Testis (tissue), 2 donors: ENCODE measurements at regions not wholly inside any gene's neighbourhood (a gene's known extent, or its start where the extent isn't known, plus 50 kb on each side); places are given as distances from the start of the nearest gene placed in this dataset.

Experiments used
- DNase-seq: peaks from one replicate; pipeline ENCODE4 v3.0.0-alpha.2; 2019
- H3K27ac ChIP-seq, 2 donors: fragments of 200-600 bp; sonication (generic); one replicate each; pipeline ENCODE4 v1.5.1; 2019
- H3K27me3 ChIP-seq: fragments of 200-600 bp; sonication (generic); one replicate; pipeline ENCODE4 v1.5.1; 2019
- H3K36me3 ChIP-seq: fragments of 200-600 bp; sonication (generic); one replicate; pipeline ENCODE4 v1.5.1; 2017; ENCODE audit warnings: low read depth; ENCODE audit errors: missing control alignments
- H3K4me1 ChIP-seq: fragments of 200-600 bp; sonication (generic); one replicate; pipeline ENCODE4 v1.5.1; 2019
- H3K4me3 ChIP-seq, 2 donors: fragments of 200-600 bp; sonication (generic); one replicate each; pipeline ENCODE4 v1.5.1; 2017 to 2019
- H3K9me3 ChIP-seq: fragments of 200-600 bp; sonication (generic); one replicate; pipeline ENCODE4 v1.5.1; 2017
- POLR2A ChIP-seq: fragments of 450-650 bp; IDR thresholded peaks from one replicate; pipeline ENCODE4 v1.6.1; 2017; ENCODE audit warnings: antibody characterized with exemption, mild to moderate bottlenecking, moderate library complexity
- WGBS, 2 donors: methylation state at CpG; one replicate each; pipeline ENCODE4 v1.1.5; 2018; 5-methylcytosine and 5-hydroxymethylcytosine counted together
- intact Hi-C: fragments of 100-400 bp; cut with DNase I; formaldehyde crosslinking; loops from one replicate; pipeline ENCODE4 v1.15.1; 2023; ENCODE audit warnings: low total_unique reads
- TF ChIP-seq, protein P1 (sequence below), 3 experiments: fragments of 450-650 bp in 2 of 3; fragments of 200-600 bp in 1 of 3; sonication (generic) in 1 of 3; IDR thresholded peaks; one replicate each; pipeline ENCODE4 v1.5.1; 2016 to 2019; ENCODE audit warnings: antibody characterized with exemption in 3 of 3, mild to moderate bottlenecking in 2 of 3, moderate library complexity in 1 of 3

DNA sequence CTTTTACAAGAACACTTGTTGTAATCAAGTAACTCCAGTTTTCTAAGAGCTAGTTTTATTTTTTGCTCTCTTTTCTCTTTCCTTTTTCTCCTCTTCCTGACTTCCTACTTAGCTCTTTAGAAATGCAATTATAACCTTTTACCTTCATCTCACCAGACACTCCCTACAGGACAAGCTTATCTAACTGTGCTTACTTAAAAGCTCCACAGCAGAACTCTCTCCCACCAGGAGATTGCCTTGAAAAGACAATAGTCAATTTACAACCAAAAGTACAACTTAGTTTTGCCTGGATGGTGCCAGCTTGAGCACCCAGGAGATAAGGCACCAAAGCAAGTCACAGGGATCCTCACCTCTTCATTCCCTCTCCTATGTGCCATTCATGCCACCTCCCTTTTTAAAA is 573.8 kb upstream of the LMCD1 start:
- no peak overlapping the region for H3K4me3 ChIP-seq
- intact Hi-C loops: no loop called here
- no peaks in the 10 kb centered on the region for H3K27me3 ChIP-seq
- no peak for DNase-seq
- H3K36me3 ChIP-seq: no peaks in the 10 kb centered on the region
- H3K4me1 ChIP-seq: no peaks in the 10 kb centered on the region
- H3K27ac ChIP-seq: no peak overlapping the region
- H3K9me3 ChIP-seq: no peaks in the 10 kb centered on the region
- TF ChIP-seq POLR2A: no peak
- TF ChIP-seq, protein P1, sequence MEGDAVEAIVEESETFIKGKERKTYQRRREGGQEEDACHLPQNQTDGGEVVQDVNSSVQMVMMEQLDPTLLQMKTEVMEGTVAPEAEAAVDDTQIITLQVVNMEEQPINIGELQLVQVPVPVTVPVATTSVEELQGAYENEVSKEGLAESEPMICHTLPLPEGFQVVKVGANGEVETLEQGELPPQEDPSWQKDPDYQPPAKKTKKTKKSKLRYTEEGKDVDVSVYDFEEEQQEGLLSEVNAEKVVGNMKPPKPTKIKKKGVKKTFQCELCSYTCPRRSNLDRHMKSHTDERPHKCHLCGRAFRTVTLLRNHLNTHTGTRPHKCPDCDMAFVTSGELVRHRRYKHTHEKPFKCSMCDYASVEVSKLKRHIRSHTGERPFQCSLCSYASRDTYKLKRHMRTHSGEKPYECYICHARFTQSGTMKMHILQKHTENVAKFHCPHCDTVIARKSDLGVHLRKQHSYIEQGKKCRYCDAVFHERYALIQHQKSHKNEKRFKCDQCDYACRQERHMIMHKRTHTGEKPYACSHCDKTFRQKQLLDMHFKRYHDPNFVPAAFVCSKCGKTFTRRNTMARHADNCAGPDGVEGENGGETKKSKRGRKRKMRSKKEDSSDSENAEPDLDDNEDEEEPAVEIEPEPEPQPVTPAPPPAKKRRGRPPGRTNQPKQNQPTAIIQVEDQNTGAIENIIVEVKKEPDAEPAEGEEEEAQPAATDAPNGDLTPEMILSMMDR (IDR thresholded peaks at IDR 0.05): no peak

DNA sequence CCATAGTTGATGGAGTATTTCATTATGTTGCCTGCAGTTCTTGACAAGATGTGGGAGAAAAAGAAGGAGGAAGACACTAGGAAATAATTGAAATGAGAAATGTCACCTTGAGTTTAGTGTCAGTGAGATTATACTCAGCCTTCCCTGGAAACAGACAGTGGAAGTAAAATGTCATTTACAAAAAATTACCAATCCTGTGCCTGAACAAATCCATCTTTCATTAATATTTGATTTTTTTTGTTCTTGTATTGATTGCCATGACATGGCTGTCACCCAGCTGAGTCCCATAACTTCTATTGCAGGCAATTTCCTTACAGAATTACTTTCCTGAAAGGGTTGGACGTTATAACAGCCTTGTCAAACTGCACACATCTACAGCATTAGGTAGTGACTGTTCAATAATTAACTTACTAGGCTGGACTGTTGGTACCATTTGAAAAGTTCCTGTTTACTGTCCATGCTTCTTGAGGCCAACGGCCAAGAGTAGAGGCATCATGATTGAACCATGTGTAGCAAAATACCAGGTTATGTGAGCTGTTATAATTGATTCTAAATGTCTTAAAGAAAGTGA is 572.2 kb upstream of the LMCD1 start:
- Histone ChIP-seq H3K9me3 (no peaks in the 10 kb centered on the region), H3K4me3 (no peak overlapping the region), H3K36me3 (no peaks in the 10 kb centered on the region), H3K4me1 (no peaks in the 10 kb centered on the region), H3K27ac (no peak overlapping the region), H3K27me3 (no peaks in the 10 kb centered on the region)
- DNase-seq: no peak
- 77 to 85% methylated on average over 2 of the region's 2 CpGs for WGBS, 2 donors
- TF ChIP-seq, protein P1 (IDR thresholded peaks at IDR 0.05): no peak
- no peak for TF ChIP-seq POLR2A
- intact Hi-C loops: no loop called here

DNA sequence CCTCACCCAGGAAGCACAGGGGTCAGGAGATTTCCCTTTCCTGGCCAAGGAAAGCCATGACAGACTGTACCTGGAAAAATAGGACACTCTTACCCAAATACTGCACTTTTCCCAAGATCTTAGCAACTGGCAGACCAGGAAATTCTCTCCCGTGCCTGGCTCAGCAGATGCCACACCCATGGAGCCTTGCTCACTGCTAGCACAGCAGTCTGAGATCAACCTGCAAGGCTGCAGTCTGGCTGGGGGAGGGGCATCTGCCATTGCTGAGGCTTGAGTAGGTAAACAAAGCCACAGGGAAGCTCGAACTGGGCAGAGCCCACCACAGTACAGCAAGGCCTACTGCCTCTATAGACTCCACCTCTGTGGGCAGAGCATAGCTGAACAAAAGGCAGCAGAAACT is 567.3 kb upstream of the LMCD1 start:
- 85 to 86% methylated on average over 2 of the region's 2 CpGs for WGBS, 2 donors
- Histone ChIP-seq H3K9me3 (no peaks in the 10 kb centered on the region), H3K4me1 (no peaks in the 10 kb centered on the region), H3K4me3 (no peak overlapping the region), H3K27me3 (no peaks in the 10 kb centered on the region), H3K27ac (no peak overlapping the region), H3K36me3 (no peaks in the 10 kb centered on the region)
- intact Hi-C loops: no loop called here
- no peak for TF ChIP-seq POLR2A
- TF ChIP-seq, protein P1 (IDR thresholded peaks at IDR 0.05): no peak
- DNase-seq: no peak

DNA sequence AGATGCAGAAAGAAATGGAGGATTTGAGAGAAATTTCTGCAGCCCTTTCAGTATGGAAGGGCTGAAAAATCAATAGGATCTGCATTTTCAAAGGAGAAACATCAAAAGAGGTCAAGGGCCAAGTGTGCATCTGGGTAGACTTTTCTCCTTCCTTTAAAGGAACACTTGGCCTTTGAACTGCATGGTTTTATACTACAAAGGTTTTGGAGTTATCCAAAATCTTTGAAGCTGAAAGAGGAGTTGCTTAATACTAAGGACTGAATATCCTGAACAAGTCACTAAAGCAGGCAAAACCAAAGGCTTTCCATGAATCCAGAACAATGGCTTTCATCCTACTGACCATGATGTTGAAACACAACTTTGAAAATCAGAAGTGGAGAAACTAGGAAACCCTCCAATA is 553.7 kb upstream of the LMCD1 start:
- Histone ChIP-seq H3K27me3 (no peaks in the 10 kb centered on the region), H3K27ac (no peak overlapping the region), H3K4me1 (no peaks in the 10 kb centered on the region), H3K4me3 (no peak overlapping the region), H3K36me3 (no peaks in the 10 kb centered on the region), H3K9me3 (no peaks in the 10 kb centered on the region)
- TF ChIP-seq, protein P1 (IDR thresholded peaks at IDR 0.05): no peak
- no peak for TF ChIP-seq POLR2A
- intact Hi-C loops: no loop called here
- DNase-seq: no peak

DNA sequence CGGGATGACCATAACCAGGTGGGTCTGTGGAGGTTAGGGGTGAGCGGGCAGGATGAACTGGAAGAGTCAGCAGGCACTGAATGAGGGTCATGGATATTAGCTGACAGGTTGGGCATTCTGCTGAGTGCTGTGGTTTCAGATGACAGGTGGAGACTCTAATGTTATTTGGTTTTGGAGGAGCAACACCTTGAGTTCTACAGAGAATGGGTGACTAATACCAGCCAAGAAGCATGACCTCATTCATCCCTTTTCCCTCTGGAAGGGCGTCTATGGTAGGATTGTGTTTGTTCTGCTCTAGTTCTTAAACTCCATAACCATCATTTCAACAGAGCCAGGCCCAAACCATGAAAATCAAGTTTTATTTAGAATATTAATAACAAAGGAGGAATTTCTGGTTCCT is 550.7 kb upstream of the LMCD1 start:
- Histone ChIP-seq H3K36me3 (no peaks in the 10 kb centered on the region), H3K4me3 (no peak overlapping the region), H3K27ac (no peak overlapping the region), H3K9me3 (no peaks in the 10 kb centered on the region), H3K27me3 (no peaks in the 10 kb centered on the region), H3K4me1 (no peaks in the 10 kb centered on the region)
- intact Hi-C loops: no loop called here
- no peak for DNase-seq
- TF ChIP-seq, protein P1 (IDR thresholded peaks at IDR 0.05): no peak
- no peak for TF ChIP-seq POLR2A
- WGBS, 2 donors: 88 to 94% methylated on average over 3 of the region's 3 CpGs
